22Rv1 (cell line): ENCODE measurements at regions not wholly inside any gene's neighbourhood (a gene's known extent, or its start where the extent isn't known, plus 50 kb on each side); places are given as distances from the start of the nearest gene placed in this dataset.

ENCODE experiments used
- ZFX ChIP-seq: fragments of 450-650 bp; IDR thresholded peaks from 2 replicates; pipeline ENCODE4 v1.6.1; 2017; ENCODE audit warnings: antibody characterized with exemption, borderline replicate concordance
- TF ChIP-seq, protein P1 (sequence below): fragments of 450-650 bp; IDR thresholded peaks from 2 replicates; pipeline ENCODE4 v1.5.1; 2017; ENCODE audit warnings: mild to moderate bottlenecking

DNA sequence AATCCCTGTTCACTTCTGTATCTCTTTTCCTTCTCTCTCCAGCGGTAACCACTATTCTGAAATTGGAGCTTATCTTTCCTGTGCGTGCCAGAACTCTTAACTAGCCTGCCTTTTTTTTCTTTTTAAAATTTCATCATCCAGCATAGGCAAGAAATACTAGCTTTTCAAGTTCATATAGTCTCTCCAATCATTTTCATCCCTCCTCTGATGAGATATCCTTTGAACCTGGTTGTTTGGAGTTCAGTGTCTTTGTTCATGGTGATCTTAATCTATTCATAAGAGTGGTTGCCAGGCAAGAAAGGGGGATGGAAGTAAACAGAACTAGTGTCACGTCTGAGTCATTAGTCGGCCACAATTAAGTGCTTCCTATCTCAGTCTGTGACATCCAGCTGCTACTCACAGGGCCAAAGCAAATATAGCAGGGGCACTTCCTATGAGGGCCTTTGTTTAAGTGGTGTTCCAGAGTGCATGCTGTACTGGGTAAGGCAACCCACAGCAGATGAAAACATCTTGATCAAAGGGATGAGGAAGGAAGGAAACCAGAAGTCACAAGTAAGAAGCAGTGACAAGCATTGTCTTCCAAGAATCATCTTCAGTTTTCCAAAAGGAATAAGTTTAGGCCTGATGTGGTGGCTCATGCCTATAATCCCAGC lies 56.4 kb upstream of the XIAP start:
- TF ChIP-seq, protein P1, sequence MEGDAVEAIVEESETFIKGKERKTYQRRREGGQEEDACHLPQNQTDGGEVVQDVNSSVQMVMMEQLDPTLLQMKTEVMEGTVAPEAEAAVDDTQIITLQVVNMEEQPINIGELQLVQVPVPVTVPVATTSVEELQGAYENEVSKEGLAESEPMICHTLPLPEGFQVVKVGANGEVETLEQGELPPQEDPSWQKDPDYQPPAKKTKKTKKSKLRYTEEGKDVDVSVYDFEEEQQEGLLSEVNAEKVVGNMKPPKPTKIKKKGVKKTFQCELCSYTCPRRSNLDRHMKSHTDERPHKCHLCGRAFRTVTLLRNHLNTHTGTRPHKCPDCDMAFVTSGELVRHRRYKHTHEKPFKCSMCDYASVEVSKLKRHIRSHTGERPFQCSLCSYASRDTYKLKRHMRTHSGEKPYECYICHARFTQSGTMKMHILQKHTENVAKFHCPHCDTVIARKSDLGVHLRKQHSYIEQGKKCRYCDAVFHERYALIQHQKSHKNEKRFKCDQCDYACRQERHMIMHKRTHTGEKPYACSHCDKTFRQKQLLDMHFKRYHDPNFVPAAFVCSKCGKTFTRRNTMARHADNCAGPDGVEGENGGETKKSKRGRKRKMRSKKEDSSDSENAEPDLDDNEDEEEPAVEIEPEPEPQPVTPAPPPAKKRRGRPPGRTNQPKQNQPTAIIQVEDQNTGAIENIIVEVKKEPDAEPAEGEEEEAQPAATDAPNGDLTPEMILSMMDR, result no peak
- TF ChIP-seq ZFX, result no peak
